ENCODE measurements at regions not wholly inside any gene's neighbourhood (a gene's known extent, or its start where the extent isn't known, plus 50 kb on each side); places are given as distances from the start of the nearest gene placed in this dataset.

GRCh38 chr7:113279256-113279655, 160.9 kb upstream of the SMIM30 start:
- TF ChIP-seq, protein P1, sequence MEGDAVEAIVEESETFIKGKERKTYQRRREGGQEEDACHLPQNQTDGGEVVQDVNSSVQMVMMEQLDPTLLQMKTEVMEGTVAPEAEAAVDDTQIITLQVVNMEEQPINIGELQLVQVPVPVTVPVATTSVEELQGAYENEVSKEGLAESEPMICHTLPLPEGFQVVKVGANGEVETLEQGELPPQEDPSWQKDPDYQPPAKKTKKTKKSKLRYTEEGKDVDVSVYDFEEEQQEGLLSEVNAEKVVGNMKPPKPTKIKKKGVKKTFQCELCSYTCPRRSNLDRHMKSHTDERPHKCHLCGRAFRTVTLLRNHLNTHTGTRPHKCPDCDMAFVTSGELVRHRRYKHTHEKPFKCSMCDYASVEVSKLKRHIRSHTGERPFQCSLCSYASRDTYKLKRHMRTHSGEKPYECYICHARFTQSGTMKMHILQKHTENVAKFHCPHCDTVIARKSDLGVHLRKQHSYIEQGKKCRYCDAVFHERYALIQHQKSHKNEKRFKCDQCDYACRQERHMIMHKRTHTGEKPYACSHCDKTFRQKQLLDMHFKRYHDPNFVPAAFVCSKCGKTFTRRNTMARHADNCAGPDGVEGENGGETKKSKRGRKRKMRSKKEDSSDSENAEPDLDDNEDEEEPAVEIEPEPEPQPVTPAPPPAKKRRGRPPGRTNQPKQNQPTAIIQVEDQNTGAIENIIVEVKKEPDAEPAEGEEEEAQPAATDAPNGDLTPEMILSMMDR (IDR thresholded peaks at IDR 0.05): no peak
- no peak for TF ChIP-seq EP300 (IDR thresholded peaks at IDR 0.05)
